ENCODE measurements at regions not wholly inside any gene's neighbourhood (a gene's known extent, or its start where the extent isn't known, plus 50 kb on each side); places are given as distances from the start of the nearest gene placed in this dataset.

DNA sequence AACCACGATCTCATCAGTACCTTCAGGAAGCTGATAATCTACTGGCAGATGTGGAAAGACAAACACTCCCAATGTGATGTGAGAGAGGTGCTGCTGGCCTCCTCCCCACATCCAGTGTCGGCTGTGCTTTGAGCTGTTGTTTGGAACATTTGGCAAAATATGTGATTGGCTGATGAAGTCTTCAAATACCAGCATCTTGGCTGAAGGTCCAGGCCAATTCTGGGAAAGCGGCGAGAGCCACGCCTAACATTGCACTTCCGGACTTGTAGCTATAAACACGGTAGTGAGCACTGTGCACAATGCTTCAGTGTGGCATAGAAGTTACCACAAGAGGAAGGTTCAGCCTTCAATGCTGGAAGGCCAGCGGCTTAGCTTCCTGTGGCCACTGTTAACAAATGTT, 198.8 kb downstream of the DCDC2C start:
- TF ChIP-seq, protein P1, sequence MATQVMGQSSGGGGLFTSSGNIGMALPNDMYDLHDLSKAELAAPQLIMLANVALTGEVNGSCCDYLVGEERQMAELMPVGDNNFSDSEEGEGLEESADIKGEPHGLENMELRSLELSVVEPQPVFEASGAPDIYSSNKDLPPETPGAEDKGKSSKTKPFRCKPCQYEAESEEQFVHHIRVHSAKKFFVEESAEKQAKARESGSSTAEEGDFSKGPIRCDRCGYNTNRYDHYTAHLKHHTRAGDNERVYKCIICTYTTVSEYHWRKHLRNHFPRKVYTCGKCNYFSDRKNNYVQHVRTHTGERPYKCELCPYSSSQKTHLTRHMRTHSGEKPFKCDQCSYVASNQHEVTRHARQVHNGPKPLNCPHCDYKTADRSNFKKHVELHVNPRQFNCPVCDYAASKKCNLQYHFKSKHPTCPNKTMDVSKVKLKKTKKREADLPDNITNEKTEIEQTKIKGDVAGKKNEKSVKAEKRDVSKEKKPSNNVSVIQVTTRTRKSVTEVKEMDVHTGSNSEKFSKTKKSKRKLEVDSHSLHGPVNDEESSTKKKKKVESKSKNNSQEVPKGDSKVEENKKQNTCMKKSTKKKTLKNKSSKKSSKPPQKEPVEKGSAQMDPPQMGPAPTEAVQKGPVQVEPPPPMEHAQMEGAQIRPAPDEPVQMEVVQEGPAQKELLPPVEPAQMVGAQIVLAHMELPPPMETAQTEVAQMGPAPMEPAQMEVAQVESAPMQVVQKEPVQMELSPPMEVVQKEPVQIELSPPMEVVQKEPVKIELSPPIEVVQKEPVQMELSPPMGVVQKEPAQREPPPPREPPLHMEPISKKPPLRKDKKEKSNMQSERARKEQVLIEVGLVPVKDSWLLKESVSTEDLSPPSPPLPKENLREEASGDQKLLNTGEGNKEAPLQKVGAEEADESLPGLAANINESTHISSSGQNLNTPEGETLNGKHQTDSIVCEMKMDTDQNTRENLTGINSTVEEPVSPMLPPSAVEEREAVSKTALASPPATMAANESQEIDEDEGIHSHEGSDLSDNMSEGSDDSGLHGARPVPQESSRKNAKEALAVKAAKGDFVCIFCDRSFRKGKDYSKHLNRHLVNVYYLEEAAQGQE (IDR thresholded peaks at IDR 0.05; ENCODE audit: insufficient read depth in 1 of 2, low read depth in 2 of 2, low read length in 2 of 2) = no peak
- TF ChIP-seq POLR2AphosphoS5 (IDR thresholded peaks at IDR 0.05; ENCODE audit: low read depth, low read length) (no peak), TAF1 (IDR thresholded peaks at IDR 0.05; ENCODE audit: borderline replicate concordance, insufficient read depth, low read length) (no peak), SIN3A (IDR thresholded peaks at IDR 0.05; ENCODE audit: borderline replicate concordance, insufficient read depth, low read length) (no peak)
